ENCODE measurements at regions not wholly inside any gene's neighbourhood (a gene's known extent, or its start where the extent isn't known, plus 50 kb on each side); places are given as distances from the start of the nearest gene placed in this dataset.

DNA sequence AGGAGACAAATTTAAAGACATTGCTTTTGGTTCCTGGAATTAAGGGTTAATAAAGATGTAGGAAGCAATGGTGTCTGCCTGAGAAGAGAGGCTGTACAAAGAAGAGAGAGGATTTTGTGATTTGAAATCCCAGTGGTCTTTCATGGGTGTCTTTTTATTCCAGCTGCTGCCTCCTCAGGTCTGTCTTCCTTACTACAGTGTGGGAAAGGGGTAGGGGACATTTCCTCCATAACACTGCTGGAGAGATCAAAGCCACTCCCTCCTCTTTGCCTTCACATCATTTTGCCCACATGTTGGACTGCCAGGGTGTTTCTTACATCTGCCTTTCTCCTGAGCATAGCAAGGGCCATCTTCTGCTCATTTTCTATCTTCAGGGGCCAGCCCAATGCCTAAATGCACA, 348.5 kb downstream of the EN1 start:
- TF ChIP-seq, protein P1, sequence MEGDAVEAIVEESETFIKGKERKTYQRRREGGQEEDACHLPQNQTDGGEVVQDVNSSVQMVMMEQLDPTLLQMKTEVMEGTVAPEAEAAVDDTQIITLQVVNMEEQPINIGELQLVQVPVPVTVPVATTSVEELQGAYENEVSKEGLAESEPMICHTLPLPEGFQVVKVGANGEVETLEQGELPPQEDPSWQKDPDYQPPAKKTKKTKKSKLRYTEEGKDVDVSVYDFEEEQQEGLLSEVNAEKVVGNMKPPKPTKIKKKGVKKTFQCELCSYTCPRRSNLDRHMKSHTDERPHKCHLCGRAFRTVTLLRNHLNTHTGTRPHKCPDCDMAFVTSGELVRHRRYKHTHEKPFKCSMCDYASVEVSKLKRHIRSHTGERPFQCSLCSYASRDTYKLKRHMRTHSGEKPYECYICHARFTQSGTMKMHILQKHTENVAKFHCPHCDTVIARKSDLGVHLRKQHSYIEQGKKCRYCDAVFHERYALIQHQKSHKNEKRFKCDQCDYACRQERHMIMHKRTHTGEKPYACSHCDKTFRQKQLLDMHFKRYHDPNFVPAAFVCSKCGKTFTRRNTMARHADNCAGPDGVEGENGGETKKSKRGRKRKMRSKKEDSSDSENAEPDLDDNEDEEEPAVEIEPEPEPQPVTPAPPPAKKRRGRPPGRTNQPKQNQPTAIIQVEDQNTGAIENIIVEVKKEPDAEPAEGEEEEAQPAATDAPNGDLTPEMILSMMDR (IDR thresholded peaks at IDR 0.05; ENCODE audit: extremely low read depth, missing control alignments): no peak
- DNase-seq (ENCODE audit: low spot score): no peak

DNA sequence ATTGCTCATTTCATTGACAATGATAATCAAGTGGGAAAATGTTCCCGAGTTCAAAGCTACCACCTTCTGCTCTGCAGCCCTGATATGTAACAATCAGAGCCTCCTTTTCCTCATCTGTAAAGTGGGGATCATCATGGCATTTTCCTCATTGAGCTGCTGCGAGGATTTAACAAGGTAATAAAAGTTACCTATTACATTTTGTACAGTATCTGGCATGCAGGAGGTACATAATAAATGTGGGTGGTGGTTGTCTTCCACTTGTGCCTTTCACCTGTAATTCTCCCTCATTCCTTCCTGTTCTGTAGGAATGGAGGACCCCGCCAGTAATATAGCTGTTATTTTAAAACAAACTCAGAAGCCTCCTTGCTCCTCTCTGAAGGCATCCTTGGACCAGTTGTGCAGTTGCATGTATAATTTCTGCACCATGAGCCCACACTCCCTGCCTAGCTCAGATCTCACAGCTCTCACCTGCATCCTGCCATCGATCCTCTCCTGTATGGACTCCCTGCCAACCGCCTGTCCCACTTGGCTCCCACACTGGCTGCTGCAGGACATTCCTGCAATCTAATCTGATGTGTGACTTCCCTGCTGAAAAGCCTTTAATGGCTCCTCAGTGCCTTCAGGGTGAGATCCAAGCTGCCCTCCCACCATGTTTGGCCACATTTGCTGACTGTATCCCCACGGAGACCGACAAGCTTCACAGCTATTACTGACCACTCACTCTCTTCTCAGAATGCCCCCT, 350.4 kb downstream of the EN1 start:
- no peak for DNase-seq (ENCODE audit: low spot score)
- TF ChIP-seq, protein P1 (IDR thresholded peaks at IDR 0.05; ENCODE audit: extremely low read depth, missing control alignments): no peak

DNA sequence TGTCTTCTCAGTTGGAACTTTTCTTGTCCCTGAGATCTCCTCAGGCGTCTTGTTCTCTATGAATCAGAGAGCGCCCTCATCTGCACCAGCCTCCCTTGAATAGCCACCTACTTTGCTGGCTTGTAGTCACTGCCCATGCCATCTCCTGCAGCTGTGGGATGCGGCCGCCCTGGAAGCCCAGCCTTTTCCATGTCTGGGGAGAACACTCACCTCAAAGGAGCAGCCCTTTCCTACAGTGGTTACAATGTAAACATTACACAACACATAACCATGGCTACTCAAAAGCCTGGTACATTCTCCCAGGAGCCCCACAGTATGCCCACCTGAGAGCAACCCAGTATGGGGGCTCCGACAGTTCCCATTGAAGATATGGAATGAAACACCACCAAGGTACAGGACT, 351.0 kb downstream of the EN1 start:
- TF ChIP-seq, protein P1 (IDR thresholded peaks at IDR 0.05; ENCODE audit: extremely low read depth, missing control alignments): no peak
- DNase-seq (ENCODE audit: low spot score): no peak

DNA sequence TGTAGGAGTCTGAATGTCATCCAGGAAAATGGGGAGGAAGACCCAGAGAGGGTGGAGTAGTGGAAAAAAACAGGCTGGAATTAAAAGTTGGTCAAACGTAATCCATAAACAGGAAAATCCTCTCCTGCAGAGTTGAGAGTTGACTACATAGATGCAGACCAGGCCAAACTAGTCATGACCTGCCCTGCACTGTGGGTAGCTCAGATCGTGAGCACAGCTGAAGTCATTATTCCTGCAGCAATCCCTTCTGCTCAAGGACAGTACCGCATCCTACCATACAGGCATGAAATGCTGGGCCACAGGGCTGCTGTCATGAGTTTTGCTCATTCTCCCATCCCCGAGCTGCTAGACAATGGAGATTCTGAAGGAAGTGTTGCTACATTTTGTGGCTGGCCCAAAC, 352.2 kb downstream of the EN1 start:
- DNase-seq (ENCODE audit: low spot score): no peak
- TF ChIP-seq, protein P1 (IDR thresholded peaks at IDR 0.05; ENCODE audit: extremely low read depth, missing control alignments): no peak

DNA sequence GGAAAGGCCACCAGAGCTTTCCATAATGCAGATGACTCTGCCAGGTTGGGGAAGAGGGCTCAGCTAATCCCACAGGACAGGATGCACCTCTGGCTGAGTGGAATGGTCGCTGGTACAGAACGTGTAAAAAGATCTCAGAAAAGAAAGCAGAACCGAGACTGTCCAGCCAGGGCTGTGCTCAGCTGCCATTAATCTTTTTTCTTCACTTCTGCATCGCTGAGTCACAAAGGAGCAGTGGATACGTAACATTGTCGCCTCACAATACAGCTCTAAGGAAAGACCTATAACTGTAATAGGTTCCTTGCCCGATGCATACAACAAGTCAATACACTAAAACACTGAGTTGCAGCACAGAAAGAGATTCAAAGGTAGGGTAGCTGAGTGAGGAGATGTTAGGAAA, 354.2 kb downstream of the EN1 start:
- no peak for DNase-seq (ENCODE audit: low spot score)
- TF ChIP-seq, protein P1 (IDR thresholded peaks at IDR 0.05; ENCODE audit: extremely low read depth, missing control alignments): no peak

DNA sequence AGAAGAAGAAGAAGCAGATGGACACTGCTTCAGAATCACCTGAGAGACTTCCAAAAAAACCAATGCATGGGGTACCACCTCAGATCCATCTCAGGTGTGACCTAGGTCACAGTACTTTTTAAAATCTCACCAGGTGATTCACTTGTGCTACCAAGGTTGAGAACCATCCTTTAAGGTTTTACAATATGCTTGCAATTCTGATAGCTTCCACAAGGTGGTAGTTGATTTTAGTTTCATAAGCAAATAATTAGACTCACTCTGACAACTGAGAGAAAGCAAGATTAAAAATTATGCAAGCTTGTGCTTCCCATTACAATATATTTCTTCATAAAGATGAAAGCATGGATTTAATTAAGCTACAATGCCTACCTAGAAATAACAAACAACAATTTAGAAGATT, 355.1 kb downstream of the EN1 start:
- TF ChIP-seq, protein P1 (IDR thresholded peaks at IDR 0.05; ENCODE audit: extremely low read depth, missing control alignments): no peak
- no peak for DNase-seq (ENCODE audit: low spot score)

DNA sequence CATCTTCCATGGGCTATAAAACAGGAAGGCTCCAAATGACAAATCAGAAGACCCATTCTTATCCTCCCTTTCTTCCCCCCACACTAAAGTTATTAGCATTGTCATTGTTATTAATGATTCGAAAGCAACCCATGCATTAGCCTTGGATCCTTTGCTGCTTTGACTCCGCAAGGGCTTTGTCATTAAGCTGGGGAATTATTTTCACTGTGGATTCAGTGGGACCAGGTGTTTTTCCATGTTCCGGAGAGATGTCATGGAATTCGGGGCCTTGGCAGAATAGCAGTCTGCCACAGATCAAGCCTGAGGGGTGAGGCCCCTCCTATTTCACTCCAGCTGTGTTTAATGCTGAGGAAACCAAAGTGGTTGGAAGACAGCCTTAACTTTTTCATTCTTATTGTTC, 357.1 kb downstream of the EN1 start:
- DNase-seq (ENCODE audit: low spot score): no peak
- TF ChIP-seq, protein P1 (IDR thresholded peaks at IDR 0.05; ENCODE audit: extremely low read depth, missing control alignments): no peak
